H1 (cell line): ENCODE measurements at regions not wholly inside any gene's neighbourhood (a gene's known extent, or its start where the extent isn't known, plus 50 kb on each side); places are given as distances from the start of the nearest gene placed in this dataset.

ENCODE experiments used
- CTCF ChIA-PET: fragments of 300-600 bp; sonication (Branson Sonifier 250); formaldehyde crosslinking; loops from one replicate; lab custom pipeline; 2021; ENCODE audit not compliant: partially characterized antibody; lab: Charles Lee
- POLR2A ChIA-PET: fragments of 300-600 bp; sonication (Branson Sonifier 250); formaldehyde crosslinking; loops from one replicate; lab custom pipeline; 2021; ENCODE audit warnings: inconsistent platforms; ENCODE audit not compliant: partially characterized antibody; lab: Charles Lee
- DNase-seq, 2 experiments: peaks; one replicate each; pipeline versions ENCODE4 v3.0.0 to v3.0.0-alpha.2; 2010 to 2022; ENCODE audit warnings: low spot score in 2 of 2, low read depth in 1 of 2, mixed read lengths in 1 of 2
- FAIRE-seq: peaks from 2 replicates; lab custom pipeline; 2011; peaks lifted over from hg19 to GRCh38; lab: Jason Lieb, UNC
- H2AFZ ChIP-seq: 2 replicates; pipeline ENCODE4 v1.8.1; 2012; ENCODE audit warnings: low read length, inconsistent platforms
- H2AK5ac ChIP-seq: 2 replicates; pipeline ENCODE4 v1.6.1; 2013; ENCODE audit warnings: low read depth, low read length
- H2BK120ac ChIP-seq: replicated peaks from 2 replicates; pipeline ENCODE3; 2013; ENCODE audit warnings: low read depth, low read length, inconsistent platforms
- H2BK12ac ChIP-seq: 2 replicates; pipeline ENCODE4 v1.6.1; 2013; ENCODE audit warnings: low read depth, low read length
- H2BK15ac ChIP-seq: 2 replicates; pipeline ENCODE4 v1.6.1; 2013; ENCODE audit warnings: low read length
- H2BK20ac ChIP-seq: 2 replicates; pipeline ENCODE4 v1.6.1; 2013; ENCODE audit warnings: low read length
- H2BK5ac ChIP-seq: 2 replicates; pipeline ENCODE4 v1.6.1; 2013; ENCODE audit warnings: low read depth, low read length
- H3K14ac ChIP-seq: 2 replicates; pipeline ENCODE4 v1.6.1; 2013; ENCODE audit warnings: inconsistent platforms; ENCODE audit not compliant: insufficient read length
- H3K18ac ChIP-seq: 2 replicates; pipeline ENCODE4 v1.6.1; 2013; ENCODE audit warnings: low read length; ENCODE audit errors: extremely low read depth
- H3K23ac ChIP-seq: 2 replicates; pipeline ENCODE4 v1.6.1; 2013; ENCODE audit warnings: inconsistent platforms; ENCODE audit not compliant: insufficient read length
- H3K23me2 ChIP-seq: 2 replicates; pipeline ENCODE4 v1.6.1; 2013; ENCODE audit warnings: low read depth, low read length
- H3K27ac ChIP-seq: 2 replicates; pipeline ENCODE4 v1.6.1; 2011; ENCODE audit warnings: low read depth, low read length, inconsistent platforms
- H3K27me3 ChIP-seq, 4 experiments: replicated peaks in 1 of 4; 1 replicate in 1 of 4; 2 replicates in 3 of 4; pipeline versions ENCODE4 v1.6.1 to v1.8.1; 2011 to 2013; ENCODE audit warnings: low read length in 3 of 4, mild to moderate bottlenecking in 3 of 4, inconsistent platforms in 2 of 4, mixed read lengths in 2 of 4, moderate library complexity in 1 of 4; ENCODE audit not compliant: control insufficient read depth in 3 of 4, insufficient read depth in 3 of 4; ENCODE audit errors: extremely low read depth in 1 of 4
- H3K36me3 ChIP-seq, 4 experiments: 2 replicates each; pipeline versions ENCODE4 v1.6.1 to v1.8.1; 2011 to 2013; ENCODE audit warnings: mild to moderate bottlenecking in 4 of 4, low read length in 3 of 4, moderate library complexity in 2 of 4, control low read depth in 1 of 4, inconsistent platforms in 1 of 4; ENCODE audit not compliant: insufficient read depth in 4 of 4, control insufficient read depth in 2 of 4
- H3K4ac ChIP-seq: replicated peaks from 2 replicates; pipeline ENCODE3; 2013; ENCODE audit warnings: low read length, low read depth, mixed read lengths, inconsistent platforms; ENCODE audit not compliant: insufficient read length
- H3K4me1 ChIP-seq, 4 experiments: replicated peaks in 1 of 4; 1 replicate in 1 of 4; 2 replicates in 3 of 4; pipeline versions ENCODE4 v1.6.1 to v1.8.1; 2011 to 2013; ENCODE audit warnings: low read length in 3 of 4, inconsistent platforms in 2 of 4, mixed read lengths in 1 of 4; ENCODE audit not compliant: insufficient read depth in 4 of 4, control insufficient read depth in 3 of 4
- H3K4me2 ChIP-seq, 2 experiments: 2 replicates each; pipeline versions ENCODE4 v1.6.1 to v1.8.1; 2011 to 2013; ENCODE audit warnings: low read depth in 2 of 2, low read length in 2 of 2, control low read depth in 1 of 2, inconsistent platforms in 1 of 2, mild to moderate bottlenecking in 1 of 2; ENCODE audit not compliant: insufficient read depth in 1 of 2
- H3K4me3 ChIP-seq, 4 experiments: fragments of 200-600, 300-600 bp in 1 of 4; sonication (generic), shearing (Covaris generic), sonication (Bioruptor Twin) in 1 of 4; 2 replicates each; pipeline versions ENCODE4 v1.5.1 to v1.8.1; 2011 to 2016; ENCODE audit warnings: low read length in 4 of 4, low read depth in 3 of 4, control low read depth in 2 of 4, inconsistent platforms in 2 of 4, mild to moderate bottlenecking in 2 of 4, mixed read lengths in 1 of 4, moderate library complexity in 1 of 4; ENCODE audit not compliant: insufficient read depth in 2 of 4; ENCODE audit errors: extremely low read depth in 1 of 4
- H3K56ac ChIP-seq: replicated peaks from 2 replicates; pipeline ENCODE3; 2013; ENCODE audit warnings: low read depth, mild to moderate bottlenecking, mixed read lengths, low read length, inconsistent platforms; ENCODE audit not compliant: insufficient read length
- H3K79me1 ChIP-seq: 2 replicates; pipeline ENCODE4 v1.6.1; 2013; ENCODE audit warnings: low read depth, low read length, control low read depth
- H3K79me2 ChIP-seq, 2 experiments: 2 replicates each; pipeline versions ENCODE4 v1.6.1 to v1.8.1; 2012 to 2013; ENCODE audit warnings: low read length in 2 of 2, mild to moderate bottlenecking in 2 of 2, inconsistent platforms in 1 of 2; ENCODE audit not compliant: insufficient read depth in 2 of 2, control insufficient read depth in 1 of 2
- H3K9ac ChIP-seq, 4 experiments: replicated peaks in 1 of 4; 1 replicate in 1 of 4; 2 replicates in 3 of 4; pipeline versions ENCODE4 v1.6.1 to v1.8.1; 2011 to 2013; ENCODE audit warnings: low read depth in 3 of 4, low read length in 3 of 4, control low read depth in 2 of 4, mild to moderate bottlenecking in 2 of 4, moderate library complexity in 2 of 4, inconsistent platforms in 1 of 4; ENCODE audit errors: extremely low read depth in 1 of 4
- H3K9me3 ChIP-seq, 2 experiments: 2 replicates each; pipeline versions ENCODE4 v1.6.1 to v1.8.1; 2012 to 2013; ENCODE audit warnings: mild to moderate bottlenecking in 2 of 2, moderate library complexity in 2 of 2, control low read depth in 1 of 2, inconsistent platforms in 1 of 2, low read depth in 1 of 2, low read length in 1 of 2, mixed read lengths in 1 of 2; ENCODE audit not compliant: insufficient read depth in 2 of 2
- H4K20me1 ChIP-seq, 2 experiments: replicated peaks in 1 of 2; 2 replicates each; pipeline versions ENCODE3 to v1.8.1; 2011 to 2013; ENCODE audit warnings: inconsistent platforms in 2 of 2, low read length in 2 of 2, mild to moderate bottlenecking in 1 of 2; ENCODE audit not compliant: insufficient read depth in 2 of 2, control insufficient read depth in 1 of 2
- H4K5ac ChIP-seq: 2 replicates; pipeline ENCODE4 v1.6.1; 2013; ENCODE audit warnings: low read length, low read depth, mixed read lengths, inconsistent platforms; ENCODE audit not compliant: insufficient read length
- H4K8ac ChIP-seq: 2 replicates; pipeline ENCODE4 v1.8.0; 2013; ENCODE audit warnings: mild to moderate bottlenecking, moderate library complexity, low read length, inconsistent platforms; ENCODE audit not compliant: insufficient read depth; ENCODE audit errors: extremely low read depth
- H4K91ac ChIP-seq: replicated peaks from 2 replicates; pipeline ENCODE3; 2013; ENCODE audit warnings: low read length, mixed read lengths, inconsistent platforms; ENCODE audit not compliant: insufficient read length
- CHD2 ChIP-seq: IDR thresholded peaks from 2 replicates; pipeline ENCODE4 v1.6.1; 2012; ENCODE audit warnings: low read length, improper control_type of control experiment
- EP300 ChIP-seq, 2 experiments: IDR thresholded peaks; 1 replicate in 1 of 2; 2 replicates in 1 of 2; pipeline ENCODE4 v1.6.1; 2011 to 2012; ENCODE audit warnings: low read depth in 2 of 2, low read length in 2 of 2, mild to moderate bottlenecking in 2 of 2, borderline replicate concordance in 1 of 2, inconsistent platforms in 1 of 2, moderate library complexity in 1 of 2
- TBP ChIP-seq: IDR thresholded peaks from 2 replicates; pipeline ENCODE4 v1.6.1; 2011; ENCODE audit warnings: low read depth, low read length, improper control_type of control experiment
- WGBS, 2 experiments: shearing (Covaris generic) in 1 of 2; methylation state at CpG; one replicate each; pipeline versions ENCODE4 v1.1.6 to v1.1.7; 2013 to 2015; ENCODE audit warnings: low lambda C conversion rate in 2 of 2, mixed read lengths in 2 of 2, inconsistent platforms in 1 of 2, low coverage in 1 of 2, missing lambda C conversion rate in 1 of 2; ENCODE audit not compliant: insufficient replicate concordance in 2 of 2, insufficient coverage in 1 of 2, insufficient read length in 1 of 2; ENCODE audit errors: extremely low coverage in 1 of 2, missing lambda C conversion rate in 1 of 2; 5-methylcytosine and 5-hydroxymethylcytosine counted together

GRCh38 chr2:144015036-144015435 lies 504.9 kb downstream of the ZEB2 start:
- ChIA-PET CTCF (interaction anchor here (0.8 to 1.1 kb wide), 2 partner anchors 12 to 391 kb away, joined by 3 read pairs; no protein-coding TSS in a partner anchor), POLR2A (no interaction called here)
- no peak overlapping the region for H3K18ac ChIP-seq
- H2AFZ ChIP-seq: no peak overlapping the region
- H3K56ac ChIP-seq: no peak overlapping the region
- peaks cover 2% of the 10 kb centered on the region; the same call in 1 of the 2 replicates for H3K23me2 ChIP-seq
- no peak overlapping the region for H2BK5ac ChIP-seq
- no peak overlapping the region for H3K27ac ChIP-seq
- H3K9ac ChIP-seq: no peak overlapping the region
- H3K4me1 ChIP-seq: no peaks in the 10 kb centered on the region
- no peaks in the 10 kb centered on the region for H3K36me3 ChIP-seq
- H3K23ac ChIP-seq: no peak overlapping the region
- H3K9me3 ChIP-seq: no peaks in the 10 kb centered on the region
- no peak overlapping the region for H2BK12ac ChIP-seq
- no peak overlapping the region for H3K4me3 ChIP-seq
- H2AK5ac ChIP-seq: no peak overlapping the region
- H3K79me1 ChIP-seq: no peaks in the 10 kb centered on the region
- no peak overlapping the region for H2BK15ac ChIP-seq
- H2BK20ac ChIP-seq: no peak overlapping the region
- H2BK120ac ChIP-seq: no peak overlapping the region
- no peak overlapping the region for H3K14ac ChIP-seq
- no peak for TF ChIP-seq EP300 (IDR thresholded peaks at IDR 0.05; ENCODE audit: borderline replicate concordance in 1 of 2, low read depth in 2 of 2, low read length in 2 of 2)
- TF ChIP-seq TBP: no peak
- TF ChIP-seq CHD2: no peak
- no peak overlapping the region for H4K91ac ChIP-seq
- no peak overlapping the region for H3K4ac ChIP-seq
- no peak overlapping the region for H3K4me2 ChIP-seq
- H3K27me3 ChIP-seq: no peaks in the 10 kb centered on the region
- no peaks in the 10 kb centered on the region for H3K79me2 ChIP-seq
- 84% methylated on average over 3 of the region's 3 CpGs; no CpG with 5 or more reads in 1 of the 2 experiments for WGBS, 2 experiments
- H4K5ac ChIP-seq: no peak overlapping the region
- no peaks in the 10 kb centered on the region for H4K20me1 ChIP-seq
- DNase-seq: no peak
- no peak for FAIRE-seq
- H4K8ac ChIP-seq: no peak overlapping the region
